Choroid plexus epithelial cell (primary cell): ENCODE measurements at regions not wholly inside any gene's neighbourhood (a gene's known extent, or its start where the extent isn't known, plus 50 kb on each side); places are given as distances from the start of the nearest gene placed in this dataset.
"Not testable (repeated sequence)": the region's sequence is repeated elsewhere in the genome, so short reads cannot be mapped to it uniquely, and the experiment has no call there.

Experiments
- DNase-seq: peaks from one replicate; pipeline ENCODE4 v3.0.0-alpha.2; 2010; ENCODE audit warnings: low read depth
- H3K4me3 ChIP-seq: 2 replicates; pipeline ENCODE4 v1.5.1; 2011; ENCODE audit warnings: low read depth, mild to moderate bottlenecking, control low read depth, low read length, moderate library complexity
- CTCF ChIP-seq: conservative IDR thresholded peaks from 2 replicates; pipeline ENCODE4 v1.5.1; 2011; ENCODE audit warnings: low read depth, mild to moderate bottlenecking, control low read depth, inconsistent platforms, low read length, moderate library complexity

- peak; percentile 57 for DNase-seq
- no peak for TF ChIP-seq CTCF
- no peak overlapping the region for H3K4me3 ChIP-seq
Observed at GRCh38 chr6:139981066-139981624, 606.7 kb upstream of the CITED2 start.

GRCh38 chr6:139980631-139981030, 606.2 kb upstream of the CITED2 start:
- H3K4me3 ChIP-seq, result not testable (repeated sequence)
- DNase-seq, result peak; percentile 98

- no peak overlapping the region for H3K4me3 ChIP-seq
- DNase-seq, result no peak
Observed at GRCh38 chr6:139979021-139979725, 604.7 kb upstream of the CITED2 start.

GRCh38 chr6:139977887-139978332, 603.5 kb upstream of the CITED2 start:
- peak; percentile 90 for DNase-seq
- no peak overlapping the region for H3K4me3 ChIP-seq
- TF ChIP-seq CTCF, result no peak

More at GRCh38 chr6:139979021-139979725, 604.7 kb upstream of the CITED2 start:
- TF ChIP-seq CTCF, result no peak

- peak; percentile 97 for DNase-seq
- no peak overlapping the region for H3K4me3 ChIP-seq
- no peak for TF ChIP-seq CTCF
Observed at GRCh38 chr6:139973669-139974344, 599.4 kb upstream of the CITED2 start.

GRCh38 chr6:139972116-139972515, 597.7 kb upstream of the CITED2 start:
- no peak for TF ChIP-seq CTCF
- DNase-seq, result no peak
- H3K4me3 ChIP-seq, result no peak overlapping the region

- no peak for TF ChIP-seq CTCF
- peak; percentile 73 for DNase-seq
- no peak overlapping the region for H3K4me3 ChIP-seq
Observed at GRCh38 chr6:139970591-139970991, 596.1 kb upstream of the CITED2 start.
